ENCODE measurements at regions not wholly inside any gene's neighbourhood (a gene's known extent, or its start where the extent isn't known, plus 50 kb on each side); places are given as distances from the start of the nearest gene placed in this dataset.

GRCh38 chr13:84702174-84702573 lies 819.9 kb upstream of the SLITRK1 start:
- TF ChIP-seq CTCF (IDR thresholded peaks at IDR 0.05) = no peak

GRCh38 chr13:84686973-84687372 lies 804.7 kb upstream of the SLITRK1 start:
- TF ChIP-seq CTCF (IDR thresholded peaks at IDR 0.05) = no peak

GRCh38 chr13:84686458-84686857 lies 804.2 kb upstream of the SLITRK1 start:
- TF ChIP-seq CTCF (IDR thresholded peaks at IDR 0.05) = no peak

GRCh38 chr13:84684804-84685203 lies 802.5 kb upstream of the SLITRK1 start:
- no peak for TF ChIP-seq CTCF (IDR thresholded peaks at IDR 0.05)

GRCh38 chr13:84684048-84684662 lies 801.9 kb upstream of the SLITRK1 start:
- TF ChIP-seq CTCF (IDR thresholded peaks at IDR 0.05) = no peak

- TF ChIP-seq CTCF (IDR thresholded peaks at IDR 0.05) = no peak
Observed at GRCh38 chr13:84683448-84683847, 801.2 kb upstream of the SLITRK1 start.

GRCh38 chr13:84677836-84678235 lies 795.6 kb upstream of the SLITRK1 start:
- no peak for TF ChIP-seq CTCF (IDR thresholded peaks at IDR 0.05)

- no peak for TF ChIP-seq CTCF (IDR thresholded peaks at IDR 0.05)
Observed at GRCh38 chr13:84672616-84673015, 790.3 kb upstream of the SLITRK1 start.

Data from LNCAP (cell line).